T-cell (primary cell): ENCODE measurements at regions not wholly inside any gene's neighbourhood (a gene's known extent, or its start where the extent isn't known, plus 50 kb on each side); places are given as distances from the start of the nearest gene placed in this dataset.

Source experiments
- ATAC-seq, 4 experiments: fragments of 200-7000 bp in 3 of 4; fragments of 150-1000 bp in 1 of 4; cut with Tn5 transposase; replicated peaks in 1 of 4; 1 replicate in 3 of 4; 2 replicates in 1 of 4; pipeline ENCODE4 v1.10.0; 2021; ENCODE audit warnings: moderate library complexity in 3 of 4, mild to moderate bottlenecking in 2 of 4, moderate number of reproducible peaks in 1 of 4
- CTCF ChIA-PET, 2 donors: fragments of 300-600 bp; sonication (Branson Sonifier 250); formaldehyde crosslinking; loops; one replicate each; lab custom pipeline; 2022; ENCODE audit warnings: antibody characterized with exemption in 2 of 2; lab: Charles Lee
- POLR2A ChIA-PET, 2 donors: fragments of 300-600 bp; sonication (Branson Sonifier 250); formaldehyde crosslinking; loops; one replicate each; lab custom pipeline; 2022; ENCODE audit warnings: antibody characterized with exemption in 2 of 2; lab: Charles Lee
- DNase-seq, 35 experiments: peaks; one replicate each; pipeline versions ENCODE4 v3.0.0 to v3.0.0-alpha.2; 2013 to 2023
- H3K27ac ChIP-seq: one replicate; pipeline ENCODE4 v1.5.1; 2013; ENCODE audit warnings: low read length
- H3K27me3 ChIP-seq, 2 experiments: replicated peaks in 1 of 2; 1 replicate in 1 of 2; 2 replicates in 1 of 2; pipeline versions ENCODE4 v1.6.1 to v1.7.0; 2013; ENCODE audit warnings: low read length in 1 of 2, mixed read lengths in 1 of 2; ENCODE audit not compliant: control insufficient read depth in 2 of 2, insufficient read depth in 2 of 2; ENCODE audit errors: extremely low read depth in 1 of 2
- H3K36me3 ChIP-seq, 2 donors: 1 replicate in 1 of 2; 2 replicates in 1 of 2; pipeline versions ENCODE4 v1.6.1 to v1.7.0; 2013; ENCODE audit warnings: low read length in 1 of 2; ENCODE audit not compliant: control insufficient read depth in 2 of 2, insufficient read depth in 1 of 2; ENCODE audit errors: extremely low read depth in 1 of 2
- H3K4me1 ChIP-seq, 2 experiments: 1 replicate in 1 of 2; 2 replicates in 1 of 2; pipeline versions ENCODE4 v1.6.1 to v1.7.0; 2013; ENCODE audit warnings: low read length in 2 of 2, mixed read lengths in 1 of 2; ENCODE audit not compliant: insufficient read depth in 2 of 2, control insufficient read depth in 1 of 2; ENCODE audit errors: extremely low read depth in 1 of 2
- H3K4me3 ChIP-seq, 2 donors: 1 replicate in 1 of 2; 2 replicates in 1 of 2; pipeline versions ENCODE4 v1.5.1 to v1.7.0; 2013; ENCODE audit warnings: mild to moderate bottlenecking in 2 of 2, low read length in 1 of 2, moderate library complexity in 1 of 2; ENCODE audit not compliant: control insufficient read depth in 1 of 2; ENCODE audit errors: extremely low read depth in 1 of 2
- H3K9me3 ChIP-seq: 2 replicates; pipeline ENCODE4 v1.7.0; 2013
- H3K27ac Mint-ChIP-seq, 2 donors: one replicate each; pipeline ENCODE4 v1.8.0; 2020 to 2021; ENCODE audit warnings: mild to moderate bottlenecking in 2 of 2, mixed read lengths in 2 of 2
- H3K27me3 Mint-ChIP-seq, 2 donors: one replicate each; pipeline ENCODE4 v1.8.0; 2021 to 2022; ENCODE audit warnings: mixed read lengths in 2 of 2
- H3K36me3 Mint-ChIP-seq: one replicate; pipeline ENCODE4 v1.8.0; 2021; ENCODE audit warnings: mixed read lengths
- H3K4me1 Mint-ChIP-seq, 3 donors: one replicate each; pipeline ENCODE4 v1.8.0; 2020 to 2022; ENCODE audit warnings: mixed read lengths in 3 of 3, mild to moderate bottlenecking in 1 of 3
- H3K4me3 Mint-ChIP-seq, 3 donors: one replicate each; pipeline ENCODE4 v1.8.0; 2020 to 2022; ENCODE audit warnings: mild to moderate bottlenecking in 3 of 3, mixed read lengths in 3 of 3, moderate library complexity in 3 of 3
- H3K9me3 Mint-ChIP-seq, 3 donors: one replicate each; pipeline ENCODE4 v1.8.0; 2020 to 2022; ENCODE audit warnings: mixed read lengths in 3 of 3
- WGBS: methylation state at CpG from one replicate; pipeline ENCODE4 v1.1.5; 2013; ENCODE audit warnings: missing lambda C conversion rate; ENCODE audit not compliant: insufficient coverage; 5-methylcytosine and 5-hydroxymethylcytosine counted together

GRCh38 chrX:39313146-39313545 is 511.9 kb downstream of the MID1IP1 start:
- Histone ChIP-seq H3K4me3 (no peak overlapping the region), H3K27me3 (no peaks in the 10 kb centered on the region), H3K4me1 (peaks cover 20 to 46% of the 10 kb centered on the region in 2 experiments), H3K36me3 (no peaks in the 10 kb centered on the region), H3K27ac (no peak overlapping the region), H3K9me3 (no peaks in the 10 kb centered on the region)
- peak overlapping the region; percentile 15 to 30 for H3K27ac Mint-ChIP-seq
- CTCF ChIA-PET, result interaction anchor here in 1 of 2 donors (1.0 kb wide), 1 partner anchor 14 kb away, joined by 3 read pairs; no protein-coding TSS in a partner anchor
- H3K4me1 Mint-ChIP-seq, result peaks cover 55 to 72% (median 65%) of the 10 kb centered on the region in 3 donors
- no peaks in the 10 kb centered on the region for H3K36me3 Mint-ChIP-seq
- H3K9me3 Mint-ChIP-seq, result peaks cover 0 to 9% (median 3%) of the 10 kb centered on the region in 3 donors
- DNase-seq (no peak), ATAC-seq (no peak)
- POLR2A ChIA-PET, result no interaction called here
- no peak overlapping the region for H3K4me3 Mint-ChIP-seq
- WGBS, result 100% methylated on average over 1 of the region's 1 CpG
- peaks cover 0 to 12% of the 10 kb centered on the region in 2 donors for H3K27me3 Mint-ChIP-seq

GRCh38 chrX:39318506-39319343 is 517.5 kb downstream of the MID1IP1 start:
- no CpG with 5 or more reads among the region's 6 CpGs for WGBS
- no peaks in the 10 kb centered on the region for H3K9me3 ChIP-seq
- Mint-ChIP-seq H3K27ac (peak overlapping the region; percentile 0 to 16), H3K4me3 (no peak overlapping the region), H3K27me3 (peaks cover 0 to 2% of the 10 kb centered on the region in 2 donors), H3K4me1 (peaks cover 30 to 47% (median 32%) of the 10 kb centered on the region in 3 donors), H3K36me3 (no peaks in the 10 kb centered on the region), H3K9me3 (peaks cover 0 to 3% (median 3%) of the 10 kb centered on the region in 3 donors)
- H3K4me3 ChIP-seq, result no peak overlapping the region
- no peak for ATAC-seq
- ChIA-PET POLR2A (interaction anchor here in 1 of 2 donors (0.6 kb wide), 1 partner anchor 59 kb away, joined by 13 read pairs; no protein-coding TSS in a partner anchor), CTCF (no interaction called here)
- no peaks in the 10 kb centered on the region for H3K27me3 ChIP-seq
- peaks cover 0 to 8% of the 10 kb centered on the region in 2 experiments for H3K4me1 ChIP-seq
- no peaks in the 10 kb centered on the region for H3K36me3 ChIP-seq
- H3K27ac ChIP-seq, result no peak overlapping the region
- DNase-seq, result no peak

GRCh38 chrX:39320165-39320564 is 518.9 kb downstream of the MID1IP1 start:
- no peaks in the 10 kb centered on the region for H3K36me3 ChIP-seq
- no peak overlapping the region for H3K4me3 ChIP-seq
- peaks cover 0 to 8% of the 10 kb centered on the region in 2 experiments for H3K4me1 ChIP-seq
- H3K27me3 ChIP-seq, result no peaks in the 10 kb centered on the region
- H3K27me3 Mint-ChIP-seq, result no peaks in the 10 kb centered on the region
- no peak overlapping the region for H3K27ac ChIP-seq
- H3K9me3 ChIP-seq, result no peaks in the 10 kb centered on the region
- no peaks in the 10 kb centered on the region for H3K36me3 Mint-ChIP-seq
- peaks cover 23 to 45% (median 29%) of the 10 kb centered on the region in 3 donors for H3K4me1 Mint-ChIP-seq
- peaks cover 0 to 3% (median 0%) of the 10 kb centered on the region in 3 donors for H3K9me3 Mint-ChIP-seq
- DNase-seq (no peak), ATAC-seq (peak in 1 of 4 experiments; percentile 32)
- POLR2A ChIA-PET, result no interaction called here
- H3K4me3 Mint-ChIP-seq, result no peak overlapping the region
- CTCF ChIA-PET, result no interaction called here
- 33% methylated on average over 1 of the region's 1 CpG for WGBS
- H3K27ac Mint-ChIP-seq, result peak overlapping the region; percentile 23 to 43

GRCh38 chrX:39322496-39322895 is 521.2 kb downstream of the MID1IP1 start:
- POLR2A ChIA-PET, result no interaction called here
- Mint-ChIP-seq H3K27me3 (peaks cover 0 to 1% of the 10 kb centered on the region in 2 donors), H3K4me3 (no peak overlapping the region), H3K36me3 (no peaks in the 10 kb centered on the region), H3K9me3 (no peaks in the 10 kb centered on the region), H3K27ac (no peak overlapping the region), H3K4me1 (peaks cover 20 to 48% (median 32%) of the 10 kb centered on the region in 3 donors)
- DNase-seq (no peak), ATAC-seq (no peak)
- CTCF ChIA-PET, result no interaction called here
- Histone ChIP-seq H3K4me3 (no peak overlapping the region), H3K4me1 (peaks cover 0 to 18% of the 10 kb centered on the region in 2 experiments), H3K27ac (no peak overlapping the region), H3K9me3 (no peaks in the 10 kb centered on the region), H3K36me3 (no peaks in the 10 kb centered on the region), H3K27me3 (no peaks in the 10 kb centered on the region)
- no CpG with 5 or more reads among the region's 5 CpGs for WGBS

- ATAC-seq (no peak), DNase-seq (no peak)
- no peak overlapping the region for H3K4me3 ChIP-seq
- H3K27ac ChIP-seq, result no peak overlapping the region
- ChIA-PET POLR2A (no interaction called here), CTCF (no interaction called here)
- WGBS, result no CpG with 5 or more reads among the region's 2 CpGs
- Mint-ChIP-seq H3K27ac (peak overlapping the region in 1 of 2 donors; percentile 13), H3K9me3 (no peaks in the 10 kb centered on the region), H3K36me3 (no peaks in the 10 kb centered on the region), H3K4me3 (peak overlapping the region in 2 of 3 donors; percentile 18 to 21), H3K4me1 (peaks cover 27 to 52% (median 30%) of the 10 kb centered on the region in 3 donors), H3K27me3 (peaks cover 0 to 5% of the 10 kb centered on the region in 2 donors)
- H3K36me3 ChIP-seq, result no peaks in the 10 kb centered on the region
- H3K9me3 ChIP-seq, result no peaks in the 10 kb centered on the region
- H3K27me3 ChIP-seq, result no peaks in the 10 kb centered on the region
- H3K4me1 ChIP-seq, result peaks cover 0 to 20% of the 10 kb centered on the region in 2 experiments
Observed at GRCh38 chrX:39324233-39324930, 523.1 kb downstream of the MID1IP1 start.

- peaks cover 0 to 16% of the 10 kb centered on the region in 2 experiments for H3K4me1 ChIP-seq
- H3K9me3 ChIP-seq, result no peaks in the 10 kb centered on the region
- H3K27ac ChIP-seq, result no peak overlapping the region
- ATAC-seq (peak; percentile 75 to 92 (median 82)), DNase-seq (peak in 9 of 35 experiments; percentile 5 to 43 (median 21))
- WGBS, result no CpG with 5 or more reads among the region's 7 CpGs
- H3K9me3 Mint-ChIP-seq, result no peaks in the 10 kb centered on the region
- peak overlapping the region; percentile 80 to 89 for H3K27ac Mint-ChIP-seq
- H3K27me3 Mint-ChIP-seq, result peaks cover 0 to 10% of the 10 kb centered on the region in 2 donors
- H3K4me3 Mint-ChIP-seq, result peak overlapping the region; percentile 43 to 57 (median 45)
- no peak overlapping the region for H3K4me3 ChIP-seq
- H3K4me1 Mint-ChIP-seq, result peaks cover 26 to 59% (median 32%) of the 10 kb centered on the region in 3 donors
- H3K36me3 Mint-ChIP-seq, result no peaks in the 10 kb centered on the region
- ChIA-PET POLR2A (interaction anchor here in 1 of 2 donors (0.6 kb wide), 1 partner anchor 1101 kb away, joined by 3 read pairs; no protein-coding TSS in a partner anchor), CTCF (interaction anchor here in 1 of 2 donors (0.8 kb wide), 1 partner anchor 14 kb away, joined by 3 read pairs; no protein-coding TSS in a partner anchor)
- no peaks in the 10 kb centered on the region for H3K27me3 ChIP-seq
- H3K36me3 ChIP-seq, result no peaks in the 10 kb centered on the region
Observed at GRCh38 chrX:39327255-39327654, 526.0 kb downstream of the MID1IP1 start.
